ENCODE measurements at regions not wholly inside any gene's neighbourhood (a gene's known extent, or its start where the extent isn't known, plus 50 kb on each side); places are given as distances from the start of the nearest gene placed in this dataset.
"Not testable (repeated sequence)": the region's sequence is repeated elsewhere in the genome, so short reads cannot be mapped to it uniquely, and the experiment has no call there.

GRCh38 chr2:21194147-21194546 is 70.4 kb downstream of the TDRD15 start:
- DNase-seq (ENCODE audit: low read depth in 3 of 3): no peak

GRCh38 chr2:21194858-21195271 is 71.1 kb downstream of the TDRD15 start:
- DNase-seq (ENCODE audit: low read depth in 3 of 3): no peak

GRCh38 chr2:21195326-21195725 is 71.6 kb downstream of the TDRD15 start:
- no peak for DNase-seq (ENCODE audit: low read depth in 3 of 3)

- DNase-seq (ENCODE audit: low read depth in 3 of 3): no peak
These were observed 74.9 kb downstream of the TDRD15 start for GRCh38 chr2:21198637-21199036.

GRCh38 chr2:21203976-21204375 is 80.2 kb downstream of the TDRD15 start:
- DNase-seq (ENCODE audit: low read depth in 3 of 3): no peak

GRCh38 chr2:21214085-21214484 is 90.3 kb downstream of the TDRD15 start:
- not testable (repeated sequence) for DNase-seq (ENCODE audit: low read depth in 3 of 3)

- DNase-seq (ENCODE audit: low read depth in 3 of 3): no peak
These were observed 93.7 kb downstream of the TDRD15 start for GRCh38 chr2:21217442-21217841.

GRCh38 chr2:21220930-21221329 is 97.2 kb downstream of the TDRD15 start:
- DNase-seq (ENCODE audit: low read depth in 3 of 3): no peak

GRCh38 chr2:21223618-21224017 is 99.8 kb downstream of the TDRD15 start:
- DNase-seq (ENCODE audit: low read depth in 3 of 3): no peak

GRCh38 chr2:21228041-21228895 is 104.5 kb downstream of the TDRD15 start:
- DNase-seq (ENCODE audit: low read depth in 3 of 3): no peak

GRCh38 chr2:21229302-21229701 is 105.5 kb downstream of the TDRD15 start:
- no peak for DNase-seq (ENCODE audit: low read depth in 3 of 3)

GRCh38 chr2:21230140-21230539 is 106.4 kb downstream of the TDRD15 start:
- no peak for DNase-seq (ENCODE audit: low read depth in 3 of 3)

GRCh38 chr2:21231985-21232384 is 108.2 kb downstream of the TDRD15 start:
- no peak for DNase-seq (ENCODE audit: low read depth in 3 of 3)

GRCh38 chr2:21233194-21233593 is 109.4 kb downstream of the TDRD15 start:
- no peak for DNase-seq (ENCODE audit: low read depth in 3 of 3)

GRCh38 chr2:21234001-21234400 is 110.2 kb downstream of the TDRD15 start:
- DNase-seq (ENCODE audit: low read depth in 3 of 3): no peak

GRCh38 chr2:21234464-21235120 is 110.8 kb downstream of the TDRD15 start:
- no peak for DNase-seq (ENCODE audit: low read depth in 3 of 3)

GRCh38 chr2:21239749-21240148 is 116.0 kb downstream of the TDRD15 start:
- DNase-seq (ENCODE audit: low read depth in 3 of 3): not testable (repeated sequence)

GRCh38 chr2:21244161-21244560 is 120.4 kb downstream of the TDRD15 start:
- DNase-seq (ENCODE audit: low read depth in 3 of 3): no peak

GRCh38 chr2:21245565-21245964 is 121.8 kb downstream of the TDRD15 start:
- no peak for DNase-seq (ENCODE audit: low read depth in 3 of 3)

- no peak for DNase-seq (ENCODE audit: low read depth in 3 of 3)
These were observed 125.6 kb downstream of the TDRD15 start for GRCh38 chr2:21249367-21249766.

- no peak for DNase-seq (ENCODE audit: low read depth in 3 of 3)
These were observed 126.9 kb downstream of the TDRD15 start for GRCh38 chr2:21250673-21251072.

- no peak for DNase-seq (ENCODE audit: low read depth in 3 of 3)
These were observed 127.6 kb downstream of the TDRD15 start for GRCh38 chr2:21251216-21251980.
